ENCODE measurements at regions not wholly inside any gene's neighbourhood (a gene's known extent, or its start where the extent isn't known, plus 50 kb on each side); places are given as distances from the start of the nearest gene placed in this dataset.

DNA sequence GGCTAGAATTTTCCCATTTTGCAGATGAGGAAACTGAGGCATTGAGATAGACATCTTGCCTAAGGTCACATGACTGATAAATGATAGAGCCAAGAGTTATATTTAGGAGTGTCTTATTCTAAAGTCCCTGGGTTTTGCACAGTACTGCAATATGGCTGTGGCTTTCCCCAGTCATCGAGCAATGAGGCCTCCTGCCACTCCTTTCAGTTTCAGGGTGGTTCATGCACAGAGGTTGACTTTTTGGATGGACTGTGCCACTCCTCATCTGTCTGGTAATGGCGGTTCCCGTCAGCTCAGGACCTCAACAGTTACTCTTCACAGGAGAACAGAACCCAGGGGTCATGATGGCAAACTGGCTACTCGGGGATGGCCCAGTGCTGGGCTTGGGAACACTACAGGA is 131.1 kb downstream of the ACKR3 start:
- TF ChIP-seq SMC3 (conservative IDR thresholded peaks at IDR 0.05; ENCODE audit: poor library complexity), result no peak
- TF ChIP-seq RAD21 (conservative IDR thresholded peaks at IDR 0.05), result no peak
- TF ChIP-seq TAF1 (IDR thresholded peaks at IDR 0.05; ENCODE audit: low read depth), result no peak
- no peak for TF ChIP-seq EP300 (conservative IDR thresholded peaks at IDR 0.05; ENCODE audit: poor library complexity, severe bottlenecking)
- no peak for TF ChIP-seq MXI1 (conservative IDR thresholded peaks at IDR 0.05; ENCODE audit: poor library complexity, severe bottlenecking)
- TF ChIP-seq POLR2AphosphoS5 (IDR thresholded peaks at IDR 0.05), result no peak
- TF ChIP-seq EZH2 (IDR thresholded peaks at IDR 0.05; ENCODE audit: borderline replicate concordance, insufficient read depth, low read length, poor library complexity, severe bottlenecking), result no peak
- TF ChIP-seq, protein P1, sequence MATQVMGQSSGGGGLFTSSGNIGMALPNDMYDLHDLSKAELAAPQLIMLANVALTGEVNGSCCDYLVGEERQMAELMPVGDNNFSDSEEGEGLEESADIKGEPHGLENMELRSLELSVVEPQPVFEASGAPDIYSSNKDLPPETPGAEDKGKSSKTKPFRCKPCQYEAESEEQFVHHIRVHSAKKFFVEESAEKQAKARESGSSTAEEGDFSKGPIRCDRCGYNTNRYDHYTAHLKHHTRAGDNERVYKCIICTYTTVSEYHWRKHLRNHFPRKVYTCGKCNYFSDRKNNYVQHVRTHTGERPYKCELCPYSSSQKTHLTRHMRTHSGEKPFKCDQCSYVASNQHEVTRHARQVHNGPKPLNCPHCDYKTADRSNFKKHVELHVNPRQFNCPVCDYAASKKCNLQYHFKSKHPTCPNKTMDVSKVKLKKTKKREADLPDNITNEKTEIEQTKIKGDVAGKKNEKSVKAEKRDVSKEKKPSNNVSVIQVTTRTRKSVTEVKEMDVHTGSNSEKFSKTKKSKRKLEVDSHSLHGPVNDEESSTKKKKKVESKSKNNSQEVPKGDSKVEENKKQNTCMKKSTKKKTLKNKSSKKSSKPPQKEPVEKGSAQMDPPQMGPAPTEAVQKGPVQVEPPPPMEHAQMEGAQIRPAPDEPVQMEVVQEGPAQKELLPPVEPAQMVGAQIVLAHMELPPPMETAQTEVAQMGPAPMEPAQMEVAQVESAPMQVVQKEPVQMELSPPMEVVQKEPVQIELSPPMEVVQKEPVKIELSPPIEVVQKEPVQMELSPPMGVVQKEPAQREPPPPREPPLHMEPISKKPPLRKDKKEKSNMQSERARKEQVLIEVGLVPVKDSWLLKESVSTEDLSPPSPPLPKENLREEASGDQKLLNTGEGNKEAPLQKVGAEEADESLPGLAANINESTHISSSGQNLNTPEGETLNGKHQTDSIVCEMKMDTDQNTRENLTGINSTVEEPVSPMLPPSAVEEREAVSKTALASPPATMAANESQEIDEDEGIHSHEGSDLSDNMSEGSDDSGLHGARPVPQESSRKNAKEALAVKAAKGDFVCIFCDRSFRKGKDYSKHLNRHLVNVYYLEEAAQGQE (IDR thresholded peaks at IDR 0.05; ENCODE audit: borderline replicate concordance), result no peak
- TF ChIP-seq CTCF (IDR thresholded peaks at IDR 0.05; ENCODE audit: poor library complexity, severe bottlenecking), result no peak
- no peak overlapping the region for H2AFZ ChIP-seq (ENCODE audit: low read depth, low read length)

GRCh38 chr2:236702657-236703372 is 133.2 kb downstream of the ACKR3 start:
- no peaks in the 10 kb centered on the region for H3K36me3 ChIP-seq (ENCODE audit: insufficient read depth, low read length)
- H3K27ac ChIP-seq (ENCODE audit: low read length), result no peak overlapping the region
- H3K9me2 ChIP-seq (ENCODE audit: insufficient read depth, low read length), result no peaks in the 10 kb centered on the region
- H2AFZ ChIP-seq (ENCODE audit: low read depth, low read length), result no peak overlapping the region
- H3K9ac ChIP-seq (ENCODE audit: low read length), result no peak overlapping the region
- TF ChIP-seq SMC3 (conservative IDR thresholded peaks at IDR 0.05; ENCODE audit: poor library complexity), result no peak
- no peak for TF ChIP-seq EZH2 (IDR thresholded peaks at IDR 0.05; ENCODE audit: borderline replicate concordance, insufficient read depth, low read length, poor library complexity, severe bottlenecking)
- H4K20me1 ChIP-seq (ENCODE audit: insufficient read depth), result no peaks in the 10 kb centered on the region
- no peak overlapping the region for H3K4me2 ChIP-seq (ENCODE audit: low read length)
- no peaks in the 10 kb centered on the region for H3K9me3 ChIP-seq (ENCODE audit: low read length)
- no peaks in the 10 kb centered on the region for H3F3A ChIP-seq (ENCODE audit: insufficient read depth, low read length, poor library complexity, severe bottlenecking)
- no peaks in the 10 kb centered on the region for H3K27me3 ChIP-seq (ENCODE audit: insufficient read depth, low read depth, low read length)
- H3K4me3 ChIP-seq (ENCODE audit: low read length), result no peak overlapping the region
- no peaks in the 10 kb centered on the region for H3K79me2 ChIP-seq (replicated peaks; ENCODE audit: insufficient read depth, low read length)

More for the DNA sequence above, 131.1 kb downstream of the ACKR3 start:
- Histone ChIP-seq H3K4me2 (ENCODE audit: low read length) (no peak overlapping the region), H3F3A (ENCODE audit: insufficient read depth, low read length, poor library complexity, severe bottlenecking) (no peaks in the 10 kb centered on the region), H3K9me3 (ENCODE audit: low read length) (no peaks in the 10 kb centered on the region), H3K4me3 (ENCODE audit: low read length) (no peak overlapping the region), H3K27me3 (ENCODE audit: insufficient read depth, low read depth, low read length) (no peaks in the 10 kb centered on the region), H3K27ac (ENCODE audit: low read length) (no peak overlapping the region), H3K9ac (ENCODE audit: low read length) (no peak overlapping the region), H4K20me1 (ENCODE audit: insufficient read depth) (no peaks in the 10 kb centered on the region), H3K36me3 (ENCODE audit: insufficient read depth, low read length) (no peaks in the 10 kb centered on the region), H3K79me2 (replicated peaks; ENCODE audit: insufficient read depth, low read length) (no peaks in the 10 kb centered on the region), H3K9me2 (ENCODE audit: insufficient read depth, low read length) (no peaks in the 10 kb centered on the region)

Data from neural cell (in vitro differentiated cells).